Esophagus squamous epithelium (tissue), 4 donors: ENCODE measurements at regions not wholly inside any gene's neighbourhood (a gene's known extent, or its start where the extent isn't known, plus 50 kb on each side); places are given as distances from the start of the nearest gene placed in this dataset.

ENCODE experiments used
- CTCF ChIP-seq, 6 experiments: fragments of 450-650 bp in 4 of 6; fragments of 200-600 bp in 2 of 6; sonication (generic) in 2 of 6; IDR thresholded peaks; one replicate each; pipeline ENCODE4 v1.5.1; 2016 to 2019; ENCODE audit warnings: antibody characterized with exemption in 6 of 6, mild to moderate bottlenecking in 4 of 6, moderate library complexity in 4 of 6
- POLR2A ChIP-seq, 4 donors: fragments of 450-650 bp; IDR thresholded peaks; one replicate each; pipeline ENCODE4 v1.6.1; 2017; ENCODE audit warnings: antibody characterized with exemption in 4 of 4, mild to moderate bottlenecking in 4 of 4, moderate library complexity in 3 of 4

GRCh38 chr1:234666761-234667160 lies 56.8 kb upstream of the IRF2BP2 start:
- no peak for TF ChIP-seq CTCF (IDR thresholded peaks at IDR 0.05)
- no peak for TF ChIP-seq POLR2A (IDR thresholded peaks at IDR 0.05)
